ENCODE measurements at regions not wholly inside any gene's neighbourhood (a gene's known extent, or its start where the extent isn't known, plus 50 kb on each side); places are given as distances from the start of the nearest gene placed in this dataset.

GRCh38 chr1:209328196-209328595 lies 255.3 kb upstream of the CAMK1G start:
- no peak for TF ChIP-seq FOXP2 (optimal IDR thresholded peaks at IDR 0.05; ENCODE audit: borderline replicate concordance, extremely low read depth, extremely low read length, insufficient read depth)
- TF ChIP-seq POLR2AphosphoS5 (IDR thresholded peaks at IDR 0.05; ENCODE audit: low read depth, low read length): no peak
- TF ChIP-seq, protein P1, sequence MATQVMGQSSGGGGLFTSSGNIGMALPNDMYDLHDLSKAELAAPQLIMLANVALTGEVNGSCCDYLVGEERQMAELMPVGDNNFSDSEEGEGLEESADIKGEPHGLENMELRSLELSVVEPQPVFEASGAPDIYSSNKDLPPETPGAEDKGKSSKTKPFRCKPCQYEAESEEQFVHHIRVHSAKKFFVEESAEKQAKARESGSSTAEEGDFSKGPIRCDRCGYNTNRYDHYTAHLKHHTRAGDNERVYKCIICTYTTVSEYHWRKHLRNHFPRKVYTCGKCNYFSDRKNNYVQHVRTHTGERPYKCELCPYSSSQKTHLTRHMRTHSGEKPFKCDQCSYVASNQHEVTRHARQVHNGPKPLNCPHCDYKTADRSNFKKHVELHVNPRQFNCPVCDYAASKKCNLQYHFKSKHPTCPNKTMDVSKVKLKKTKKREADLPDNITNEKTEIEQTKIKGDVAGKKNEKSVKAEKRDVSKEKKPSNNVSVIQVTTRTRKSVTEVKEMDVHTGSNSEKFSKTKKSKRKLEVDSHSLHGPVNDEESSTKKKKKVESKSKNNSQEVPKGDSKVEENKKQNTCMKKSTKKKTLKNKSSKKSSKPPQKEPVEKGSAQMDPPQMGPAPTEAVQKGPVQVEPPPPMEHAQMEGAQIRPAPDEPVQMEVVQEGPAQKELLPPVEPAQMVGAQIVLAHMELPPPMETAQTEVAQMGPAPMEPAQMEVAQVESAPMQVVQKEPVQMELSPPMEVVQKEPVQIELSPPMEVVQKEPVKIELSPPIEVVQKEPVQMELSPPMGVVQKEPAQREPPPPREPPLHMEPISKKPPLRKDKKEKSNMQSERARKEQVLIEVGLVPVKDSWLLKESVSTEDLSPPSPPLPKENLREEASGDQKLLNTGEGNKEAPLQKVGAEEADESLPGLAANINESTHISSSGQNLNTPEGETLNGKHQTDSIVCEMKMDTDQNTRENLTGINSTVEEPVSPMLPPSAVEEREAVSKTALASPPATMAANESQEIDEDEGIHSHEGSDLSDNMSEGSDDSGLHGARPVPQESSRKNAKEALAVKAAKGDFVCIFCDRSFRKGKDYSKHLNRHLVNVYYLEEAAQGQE (IDR thresholded peaks at IDR 0.05; ENCODE audit: insufficient read depth in 1 of 2, low read depth in 2 of 2, low read length in 2 of 2): no peak
- TF ChIP-seq TAF1 (IDR thresholded peaks at IDR 0.05; ENCODE audit: borderline replicate concordance, insufficient read depth, low read length): no peak
- TF ChIP-seq SIN3A (IDR thresholded peaks at IDR 0.05; ENCODE audit: borderline replicate concordance, insufficient read depth, low read length): no peak

All from PFSK-1 (cell line).